Hepatocyte (in vitro differentiated cells): ENCODE measurements at regions not wholly inside any gene's neighbourhood (a gene's known extent, or its start where the extent isn't known, plus 50 kb on each side); places are given as distances from the start of the nearest gene placed in this dataset.

Source experiments
- EZH2 ChIP-seq: fragments of 200-600 bp; sonication (generic); IDR thresholded peaks from 2 replicates; pipeline ENCODE4 v1.6.1; 2016; ENCODE audit warnings: antibody characterized with exemption, mild to moderate bottlenecking, borderline replicate concordance
- EZH2phosphoT487 ChIP-seq: fragments of 200-600 bp; sonication (generic); IDR thresholded peaks from one replicate; pipeline ENCODE4 v1.6.1; 2018; ENCODE audit warnings: antibody characterized with exemption, mild to moderate bottlenecking, low read depth, moderate library complexity; ENCODE audit not compliant: unreplicated experiment, severe bottlenecking
- TF ChIP-seq, protein P1 (sequence below): fragments of 200-600 bp; sonication (generic); IDR thresholded peaks from 2 replicates; pipeline ENCODE4 v1.5.1; 2016; ENCODE audit warnings: antibody characterized with exemption, mild to moderate bottlenecking; ENCODE audit not compliant: poor library complexity

DNA sequence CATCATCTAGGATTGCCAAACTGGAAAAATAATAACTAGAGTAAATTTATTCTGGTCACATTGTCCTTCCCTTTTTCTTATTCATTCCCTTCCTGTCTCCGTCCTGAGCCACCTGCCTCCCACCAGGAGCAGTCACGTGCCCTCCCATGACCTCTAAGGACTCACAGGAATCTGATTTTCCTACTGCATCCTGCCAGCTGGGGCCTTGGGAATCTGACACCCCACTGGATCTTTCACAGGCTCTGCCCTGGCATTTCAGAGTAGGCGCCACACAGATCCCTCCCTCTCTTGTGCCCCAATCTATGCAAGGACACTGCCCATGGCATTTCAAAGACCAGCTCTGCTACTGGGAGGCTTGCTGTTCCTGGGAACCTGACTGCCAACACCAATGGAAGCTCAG lies 520.5 kb downstream of the PPARGC1A start:
- TF ChIP-seq, protein P1, sequence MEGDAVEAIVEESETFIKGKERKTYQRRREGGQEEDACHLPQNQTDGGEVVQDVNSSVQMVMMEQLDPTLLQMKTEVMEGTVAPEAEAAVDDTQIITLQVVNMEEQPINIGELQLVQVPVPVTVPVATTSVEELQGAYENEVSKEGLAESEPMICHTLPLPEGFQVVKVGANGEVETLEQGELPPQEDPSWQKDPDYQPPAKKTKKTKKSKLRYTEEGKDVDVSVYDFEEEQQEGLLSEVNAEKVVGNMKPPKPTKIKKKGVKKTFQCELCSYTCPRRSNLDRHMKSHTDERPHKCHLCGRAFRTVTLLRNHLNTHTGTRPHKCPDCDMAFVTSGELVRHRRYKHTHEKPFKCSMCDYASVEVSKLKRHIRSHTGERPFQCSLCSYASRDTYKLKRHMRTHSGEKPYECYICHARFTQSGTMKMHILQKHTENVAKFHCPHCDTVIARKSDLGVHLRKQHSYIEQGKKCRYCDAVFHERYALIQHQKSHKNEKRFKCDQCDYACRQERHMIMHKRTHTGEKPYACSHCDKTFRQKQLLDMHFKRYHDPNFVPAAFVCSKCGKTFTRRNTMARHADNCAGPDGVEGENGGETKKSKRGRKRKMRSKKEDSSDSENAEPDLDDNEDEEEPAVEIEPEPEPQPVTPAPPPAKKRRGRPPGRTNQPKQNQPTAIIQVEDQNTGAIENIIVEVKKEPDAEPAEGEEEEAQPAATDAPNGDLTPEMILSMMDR = no peak
- TF ChIP-seq EZH2 (no peak), EZH2phosphoT487 (no peak)
